Kidney glomerular epithelial cell (primary cell): ENCODE measurements at regions not wholly inside any gene's neighbourhood (a gene's known extent, or its start where the extent isn't known, plus 50 kb on each side); places are given as distances from the start of the nearest gene placed in this dataset.
"Not testable (repeated sequence)": the region's sequence is repeated elsewhere in the genome, so short reads cannot be mapped to it uniquely, and the experiment has no call there.

ENCODE experiments used
- DNase-seq: peaks from one replicate; lab custom pipeline; 2025; lab: John Stamatoyannopoulos, UW

DNA sequence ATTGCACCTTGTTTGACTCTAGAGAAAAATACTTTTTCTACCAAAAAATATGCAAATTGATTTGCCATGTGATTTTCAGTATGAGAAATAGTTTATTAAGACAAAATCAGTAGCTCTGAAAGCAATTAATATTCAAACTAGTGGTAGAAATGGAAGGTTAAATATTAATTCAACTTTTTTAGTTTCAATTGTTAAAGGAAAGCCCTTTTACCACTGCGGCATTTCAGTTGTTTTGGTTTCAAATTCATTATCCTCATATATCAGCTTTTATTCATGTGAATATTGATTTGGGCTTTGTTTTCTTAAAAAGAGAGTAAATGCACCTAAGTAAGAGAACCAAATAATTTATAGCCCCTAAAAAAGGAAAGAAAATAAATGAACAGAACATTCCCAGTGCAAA, 660.6 kb upstream of the CHD1 start:
- no peak for DNase-seq

DNA sequence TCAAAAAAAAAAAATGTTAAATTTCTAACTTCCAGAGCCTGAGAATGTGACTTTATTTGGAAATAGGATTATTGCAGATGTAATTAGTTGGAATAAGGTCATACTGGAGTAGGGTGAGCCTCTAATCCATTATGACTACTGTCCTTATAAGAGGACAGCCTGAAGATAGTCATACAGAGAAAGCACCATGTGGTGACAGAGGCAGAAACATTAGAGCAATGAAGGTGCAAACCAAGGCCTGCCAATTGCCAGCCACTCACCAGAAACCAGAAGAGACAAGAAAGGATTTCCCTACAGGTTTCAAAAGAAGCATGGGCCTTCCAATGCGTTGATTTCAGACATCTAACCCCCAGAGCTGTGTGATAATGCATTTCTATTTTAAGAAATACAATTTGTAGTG, 659.2 kb upstream of the CHD1 start:
- no peak for DNase-seq

DNA sequence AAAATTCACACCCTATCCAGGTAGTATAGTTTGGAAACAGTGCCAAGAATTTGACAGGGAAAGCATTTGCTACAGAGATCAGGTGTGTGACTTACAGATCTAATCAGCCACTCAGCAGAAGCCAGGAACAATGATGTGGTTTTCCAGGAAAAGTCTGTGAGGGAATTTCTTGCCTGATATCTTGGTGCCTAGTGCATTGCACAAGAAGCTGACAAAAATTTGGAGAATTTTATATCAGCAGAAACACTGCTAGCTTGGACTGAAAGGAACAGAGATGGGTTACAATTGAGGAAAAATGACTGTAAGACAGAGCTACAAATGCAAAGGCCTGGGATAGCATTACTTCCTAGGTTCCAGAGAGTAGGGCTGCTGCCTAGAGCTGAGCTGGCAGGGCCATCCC, 658.1 kb upstream of the CHD1 start:
- no peak for DNase-seq

DNA sequence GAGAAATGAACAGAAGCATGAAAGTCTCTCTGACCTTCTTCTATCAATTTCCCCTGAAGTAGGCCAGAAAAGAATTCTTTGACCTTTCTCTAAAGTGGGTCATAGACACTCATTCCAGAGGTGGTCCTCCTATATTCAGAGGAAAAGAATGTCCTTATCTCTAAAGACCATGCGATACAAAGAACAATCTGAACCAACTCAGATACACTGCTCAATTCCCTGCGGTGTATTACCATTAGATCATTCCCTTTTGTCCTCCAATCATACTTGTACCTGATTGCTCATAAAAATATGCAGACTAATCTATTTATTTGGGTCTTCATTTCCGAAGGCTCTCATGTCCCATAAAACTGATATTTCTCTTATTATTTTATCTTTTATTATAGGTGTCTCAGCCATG, 652.4 kb upstream of the CHD1 start:
- not testable (repeated sequence) for DNase-seq

DNA sequence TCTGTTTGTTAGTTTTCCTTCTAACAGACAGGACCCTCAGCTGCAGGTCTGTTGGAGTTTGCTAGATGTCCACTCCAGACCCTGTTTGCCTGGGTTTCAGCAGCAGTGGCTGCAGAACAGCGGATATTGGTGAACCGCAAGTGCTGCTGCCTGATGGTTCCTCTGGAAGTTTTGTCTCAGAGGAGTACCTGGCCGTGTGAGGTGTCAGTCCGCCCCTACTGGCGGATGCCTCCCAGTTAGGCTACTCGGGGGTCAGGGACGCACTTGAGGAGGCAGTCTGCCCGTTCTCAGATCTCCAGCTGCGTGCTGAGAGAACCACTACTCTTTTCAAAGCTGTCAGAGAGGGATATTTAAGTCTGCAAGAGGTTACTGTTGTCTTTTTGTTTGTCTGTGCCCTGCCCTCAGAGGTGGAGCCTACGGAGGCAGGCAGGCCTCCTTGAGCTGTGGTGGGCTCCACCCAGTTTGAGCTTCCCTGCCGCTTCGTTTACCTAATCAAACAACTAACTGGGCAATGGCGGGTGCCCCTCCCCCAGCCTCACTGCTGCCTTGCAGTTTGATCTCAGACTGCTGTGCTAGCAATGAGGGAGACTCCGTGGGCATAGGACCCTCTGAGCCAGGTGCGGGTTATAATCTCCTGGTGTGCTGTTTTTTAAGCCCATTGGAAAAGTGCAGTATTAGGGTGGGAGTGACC, 634.3 kb upstream of the CHD1 start:
- DNase-seq: not testable (repeated sequence)

DNA sequence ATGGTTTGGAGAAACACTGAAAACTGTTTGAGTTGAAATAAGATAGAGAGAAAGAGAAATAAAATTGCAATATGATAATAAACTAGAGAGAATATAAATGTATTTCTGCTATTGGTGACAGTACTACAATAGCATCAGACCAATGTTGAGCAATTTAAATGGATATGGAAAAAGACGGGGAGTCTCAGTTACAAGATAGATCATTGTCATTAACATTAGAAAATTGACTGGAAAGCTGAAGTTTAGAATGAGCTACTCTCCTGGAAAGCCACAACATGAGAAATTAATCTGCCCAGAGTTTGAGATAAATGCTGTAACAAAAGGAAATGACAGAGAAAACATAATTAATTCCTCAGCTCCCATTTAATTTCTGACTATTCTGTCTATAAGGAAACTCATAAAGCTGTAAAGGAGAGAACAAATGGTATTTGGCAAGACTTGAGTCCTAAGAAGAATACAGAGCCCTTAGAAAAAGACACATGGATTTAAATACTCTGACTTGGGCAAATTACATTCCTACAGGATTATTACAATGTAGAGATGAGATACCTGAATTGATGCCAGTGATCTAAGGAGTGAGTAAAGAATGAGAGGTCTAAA, 624.5 kb upstream of the CHD1 start:
- DNase-seq: no peak

DNA sequence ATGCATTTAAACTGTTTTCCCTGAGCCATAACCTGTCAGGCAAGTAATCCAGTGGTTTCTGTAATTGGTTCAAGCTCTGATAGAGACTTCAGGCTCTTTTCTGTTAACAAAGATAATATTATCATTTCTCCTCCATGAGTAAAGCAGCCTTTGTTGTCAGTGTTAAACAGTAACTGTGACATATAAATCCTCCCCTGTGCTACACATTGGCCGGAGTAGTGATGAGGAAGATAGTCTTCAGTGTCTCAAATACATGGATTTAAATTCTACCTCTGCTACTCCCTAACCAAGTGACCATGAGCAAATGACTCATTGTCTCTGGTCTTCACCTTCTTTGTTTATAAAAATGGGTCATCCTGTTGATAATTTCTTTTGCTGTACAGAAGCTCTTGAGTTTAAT, 615.5 kb upstream of the CHD1 start:
- DNase-seq: peak; percentile 87

DNA sequence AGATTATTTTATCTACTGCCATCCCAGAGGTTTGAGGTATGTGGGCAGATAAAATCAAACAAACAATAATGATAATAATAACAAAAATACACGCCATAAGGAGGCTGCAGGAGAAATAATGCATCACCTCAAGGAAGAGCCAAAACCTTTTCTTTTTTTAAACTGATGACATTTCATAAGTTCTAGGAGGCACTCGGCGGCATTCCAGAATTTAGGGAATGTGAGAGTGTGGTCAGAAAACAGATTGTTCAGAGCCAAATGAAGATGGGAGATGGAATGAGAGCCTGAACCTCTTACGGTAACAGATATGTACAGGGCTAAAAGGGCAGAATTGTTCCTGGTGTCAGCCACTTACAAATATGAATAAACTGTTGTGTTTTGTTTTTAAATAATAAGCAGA, 615.0 kb upstream of the CHD1 start:
- peak; percentile 71 for DNase-seq

DNA sequence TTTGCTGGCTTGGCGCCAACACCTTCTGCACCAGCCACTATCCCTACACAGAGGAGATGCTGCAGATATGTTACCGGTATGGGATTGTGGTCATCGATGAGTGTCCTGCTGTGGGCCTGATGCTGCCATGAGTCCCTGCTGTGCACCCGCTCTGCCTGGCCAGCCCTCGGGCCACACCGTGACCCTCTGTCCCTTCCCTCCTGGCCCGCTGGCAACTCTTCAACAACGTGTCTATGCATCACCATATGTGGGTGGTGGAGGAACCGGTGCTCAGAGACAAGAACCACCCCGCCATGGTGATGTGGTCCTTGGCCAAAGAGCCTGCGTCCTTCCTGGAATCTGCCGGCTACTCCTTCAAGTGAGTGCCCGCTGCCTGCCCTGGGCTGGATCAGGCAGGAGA, 605.4 kb upstream of the CHD1 start:
- not testable (repeated sequence) for DNase-seq

DNA sequence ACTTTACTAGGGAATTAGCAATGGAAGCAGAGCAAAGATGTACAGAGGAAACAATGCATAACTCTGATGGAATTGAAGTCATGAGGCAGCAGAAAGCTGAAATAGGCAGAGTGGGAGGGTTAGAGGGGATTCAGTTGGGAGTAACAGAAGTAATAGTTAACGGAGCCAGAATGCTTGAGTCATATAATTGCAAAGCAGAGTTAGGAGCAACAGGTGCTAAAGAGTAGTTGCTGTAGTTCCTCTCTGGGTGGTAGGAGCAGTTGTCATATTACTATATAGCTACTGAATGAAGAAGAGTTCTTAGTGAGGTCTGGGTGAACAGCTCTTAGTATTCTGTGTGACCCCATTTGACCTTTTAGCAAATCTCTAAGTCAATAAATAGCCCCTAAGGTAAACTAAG, 592.9 kb upstream of the CHD1 start:
- not testable (repeated sequence) for DNase-seq

DNA sequence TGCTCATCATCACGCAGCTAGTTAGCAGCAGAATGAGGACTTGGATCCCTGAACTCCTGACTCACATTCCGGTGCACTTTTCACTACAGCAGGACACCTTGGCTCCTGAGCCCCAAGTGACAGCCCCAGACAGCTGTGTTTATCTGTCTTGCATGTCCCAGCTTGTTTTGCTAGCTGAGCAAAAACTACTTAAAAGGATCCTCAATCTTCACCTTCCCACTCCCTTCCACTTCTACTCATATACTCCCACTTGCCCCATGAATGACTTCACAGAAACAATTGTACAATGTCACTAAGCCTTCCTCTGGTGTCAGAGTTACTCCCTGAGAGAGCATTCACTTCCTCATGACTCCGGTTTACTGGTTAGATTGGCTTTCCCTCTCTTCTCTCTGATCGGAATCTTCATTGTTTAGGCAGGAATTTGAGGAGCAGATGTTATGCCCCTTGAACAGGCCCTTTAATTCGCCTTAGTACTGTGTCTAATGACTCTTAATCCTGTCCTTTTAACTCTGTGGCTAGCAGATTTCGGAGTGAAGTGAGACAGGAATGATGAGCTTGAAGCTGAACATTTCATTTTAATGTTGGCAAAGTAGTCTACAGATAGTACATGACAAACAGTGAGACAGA, 587.2 kb upstream of the CHD1 start:
- not testable (repeated sequence) for DNase-seq

DNA sequence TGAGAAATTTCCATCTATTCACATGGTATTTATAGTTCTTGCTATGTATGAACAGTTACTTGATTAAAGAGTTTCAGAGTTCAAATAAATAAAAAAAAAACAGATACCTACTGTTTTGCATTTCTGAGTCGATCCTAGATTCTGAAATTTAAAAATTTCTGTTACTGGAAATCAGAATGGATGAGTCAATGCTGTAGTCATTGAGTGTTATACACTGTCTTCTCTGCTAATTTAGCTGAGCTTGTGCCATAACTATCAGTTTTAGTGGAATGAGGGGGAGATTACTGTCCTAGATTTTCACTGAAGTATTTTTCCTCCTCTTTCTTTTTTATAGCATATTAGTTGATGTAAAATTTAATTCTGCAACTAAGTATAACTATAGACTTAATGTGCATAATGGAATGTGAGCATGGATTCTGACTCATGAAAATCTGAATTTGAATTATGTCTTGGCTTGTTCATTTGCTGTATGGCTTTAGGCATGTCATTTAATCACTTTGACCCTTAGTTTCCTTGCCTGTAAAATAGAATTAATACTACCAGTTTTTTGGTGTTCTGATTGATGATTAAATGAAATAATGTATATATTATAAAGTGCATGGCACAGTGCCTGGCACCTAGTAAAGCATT, 581.5 kb upstream of the CHD1 start:
- not testable (repeated sequence) for DNase-seq

DNA sequence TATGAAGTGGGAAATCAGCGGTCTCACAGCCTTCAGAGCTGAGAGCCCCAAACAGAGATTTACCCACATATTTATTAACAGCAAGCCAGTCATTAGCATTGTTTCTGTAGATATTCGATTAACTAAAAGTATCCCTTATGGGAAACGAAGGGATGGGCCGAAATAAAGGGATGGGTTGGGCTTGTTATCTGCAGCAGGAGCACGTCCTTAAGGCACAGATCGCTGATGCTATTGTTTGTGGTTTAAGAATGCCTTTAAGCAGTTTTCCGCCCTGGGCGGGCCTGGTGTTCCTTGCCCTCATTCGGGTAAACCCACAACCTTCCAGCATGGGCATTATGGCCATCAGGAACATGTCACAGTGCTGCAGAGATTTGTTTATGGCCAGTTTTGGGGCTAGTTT, 580.3 kb upstream of the CHD1 start:
- DNase-seq: not testable (repeated sequence)

DNA sequence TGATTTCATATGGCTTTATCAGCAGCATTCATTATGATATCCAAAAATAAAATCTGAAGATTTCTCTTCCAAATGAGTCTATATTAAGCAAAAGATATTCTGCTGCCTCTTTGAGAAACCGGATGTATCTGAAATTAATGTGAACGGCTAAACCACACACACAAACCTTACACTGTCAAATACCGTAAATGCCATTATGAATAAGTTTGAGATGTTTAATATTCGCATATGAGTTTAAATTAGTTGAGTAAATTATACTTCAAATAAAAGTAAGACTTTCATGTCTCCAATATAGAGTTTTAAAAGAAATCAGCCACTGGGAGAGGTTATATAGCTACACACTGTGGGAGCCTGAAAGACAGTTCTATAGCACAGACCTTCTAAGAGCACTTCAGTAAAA, 566.6 kb upstream of the CHD1 start:
- DNase-seq: not testable (repeated sequence)

DNA sequence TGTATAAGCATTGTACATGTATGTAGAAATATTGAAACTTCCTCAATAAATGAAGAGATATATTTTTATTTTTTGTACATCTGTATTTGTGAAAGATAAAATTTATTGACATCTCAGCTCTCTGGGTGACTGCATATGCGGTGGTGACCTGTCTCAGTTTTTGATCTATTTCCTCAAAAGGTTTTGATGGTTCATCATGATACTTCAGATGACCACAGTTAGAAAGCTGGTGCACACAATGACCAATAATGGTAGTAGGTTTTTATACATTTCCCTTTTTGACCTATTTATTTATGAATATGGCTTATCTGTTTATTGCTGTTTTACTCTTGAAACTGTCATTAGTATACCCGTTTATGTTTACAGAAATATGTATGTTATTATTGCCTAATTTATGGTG, 549.6 kb upstream of the CHD1 start:
- DNase-seq: not testable (repeated sequence)

DNA sequence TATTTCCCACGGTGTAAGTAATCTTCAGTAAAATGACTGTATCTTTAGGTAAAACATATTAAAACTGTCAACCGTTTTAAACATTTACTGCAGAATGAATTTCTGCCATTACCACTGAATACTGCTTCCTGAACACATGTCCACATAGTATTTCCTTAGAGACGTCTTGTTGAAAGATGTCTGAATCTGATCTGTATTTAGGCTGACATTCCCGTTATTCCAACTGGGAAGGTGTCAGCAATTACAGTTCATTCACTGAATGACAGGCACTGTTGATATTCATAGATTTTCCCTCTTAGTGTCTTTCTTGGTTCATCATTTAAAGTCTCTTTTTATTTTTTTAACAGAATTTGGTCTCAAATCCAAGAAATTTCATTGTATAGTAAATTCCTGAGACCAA, 544.5 kb upstream of the CHD1 start:
- DNase-seq: not testable (repeated sequence)

DNA sequence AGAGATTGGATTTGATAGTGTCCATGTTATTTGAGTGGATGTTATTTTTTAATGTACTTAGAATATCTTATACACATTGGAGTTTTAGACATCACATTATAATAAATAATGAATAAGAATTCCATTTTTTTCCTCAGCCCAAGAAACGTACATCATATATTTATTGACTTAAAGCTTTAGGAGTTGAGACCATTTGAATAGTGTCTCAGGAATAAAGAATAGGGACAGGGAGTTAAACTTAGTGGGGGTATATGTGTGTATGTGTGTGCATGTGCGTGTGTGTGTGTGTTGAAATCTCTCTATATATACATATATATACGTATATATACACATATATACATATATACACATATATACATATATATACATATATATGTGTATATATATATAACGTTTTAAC, 542.9 kb upstream of the CHD1 start:
- DNase-seq: not testable (repeated sequence)

DNA sequence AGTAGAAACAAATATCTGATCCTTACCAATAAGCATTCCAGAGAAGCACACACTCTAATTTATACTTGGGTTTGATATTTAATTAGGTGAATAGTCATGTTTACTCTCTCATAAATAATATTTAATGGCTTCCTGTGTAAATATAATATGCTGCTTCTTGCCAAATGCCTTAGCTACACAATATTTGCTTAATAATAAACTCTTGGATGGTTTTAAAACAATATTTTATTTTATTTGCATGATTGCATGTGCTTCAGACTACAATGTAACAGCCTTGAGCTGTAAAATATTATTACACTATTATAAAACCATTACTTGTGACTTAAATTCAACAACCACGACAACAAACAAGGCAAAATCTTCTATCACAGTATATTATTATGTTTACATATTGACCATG, 542.4 kb upstream of the CHD1 start:
- DNase-seq: not testable (repeated sequence)

DNA sequence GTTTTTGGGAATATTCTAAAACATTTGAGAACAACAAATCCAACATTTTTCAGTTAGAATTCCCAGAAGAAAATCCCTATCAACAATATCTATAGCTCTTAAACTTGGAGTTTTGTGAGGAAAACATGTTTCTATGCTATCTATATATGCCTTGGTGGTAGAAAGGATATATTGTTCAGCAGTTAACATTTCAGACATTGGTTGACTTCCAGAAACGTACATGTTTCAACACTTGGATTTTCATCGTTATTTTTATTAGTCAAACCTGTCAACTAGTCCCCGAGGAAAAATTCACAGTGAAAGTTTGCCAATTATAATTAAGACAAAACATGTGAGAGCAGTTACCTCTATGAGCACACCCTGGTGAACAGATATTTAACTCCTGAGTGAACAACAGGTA, 541.8 kb upstream of the CHD1 start:
- DNase-seq: not testable (repeated sequence)

DNA sequence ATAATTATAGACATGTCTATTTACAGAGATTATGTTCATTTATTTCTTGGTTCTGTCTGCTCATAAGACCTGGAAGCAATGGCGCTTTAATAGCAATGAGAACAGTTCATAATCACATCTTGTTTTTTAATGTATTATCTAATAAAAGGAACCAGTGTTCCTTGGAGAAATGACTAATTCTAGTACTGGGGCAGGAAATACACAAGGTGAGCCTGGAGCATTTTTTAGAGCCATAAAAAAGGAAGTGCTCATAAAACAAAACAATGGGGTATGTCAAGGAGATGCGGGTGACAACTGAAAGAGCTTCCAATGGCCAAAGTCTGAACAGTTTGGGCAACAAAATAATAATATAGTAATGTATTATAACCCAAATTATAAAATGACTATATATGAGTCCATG, 531.9 kb upstream of the CHD1 start:
- no peak for DNase-seq

DNA sequence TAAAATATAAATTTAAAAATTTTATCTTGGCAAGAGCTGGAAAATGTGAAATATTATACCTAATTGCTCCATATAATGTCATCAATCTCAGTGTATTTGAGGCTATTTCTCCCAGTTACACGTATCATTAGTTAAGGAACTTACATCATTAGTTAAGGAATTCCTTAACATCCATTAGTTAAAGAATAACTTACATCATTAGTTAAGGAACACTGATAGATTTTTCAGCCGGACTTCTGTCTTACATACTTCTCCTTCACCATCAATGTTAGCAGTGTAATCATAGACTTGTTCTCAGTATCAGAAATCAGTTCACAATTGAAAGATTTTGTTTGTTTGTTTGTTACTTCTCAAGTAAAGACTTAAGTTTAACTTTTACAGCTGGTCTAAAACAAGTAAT, 524.4 kb upstream of the CHD1 start:
- peak; percentile 55 for DNase-seq

DNA sequence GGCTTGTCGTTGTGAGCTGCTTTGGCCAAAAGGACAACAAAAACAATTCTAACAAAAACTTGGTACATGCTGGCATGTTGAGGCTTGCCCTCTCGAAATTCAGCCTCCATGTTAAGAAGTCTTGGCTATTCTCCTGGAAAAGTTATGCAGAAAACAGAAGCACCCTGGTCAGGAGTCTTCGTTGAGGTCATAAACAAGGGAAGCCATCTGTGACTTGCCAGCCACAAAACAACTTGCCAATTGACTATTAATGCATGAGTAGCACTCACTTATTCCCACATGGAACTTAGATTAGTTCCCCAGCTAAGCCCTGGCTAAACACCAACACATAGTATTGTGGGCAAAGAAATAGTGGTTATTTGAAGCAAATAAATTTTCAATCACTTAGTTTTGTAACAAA, 521.0 kb upstream of the CHD1 start:
- DNase-seq: peak; percentile 90

DNA sequence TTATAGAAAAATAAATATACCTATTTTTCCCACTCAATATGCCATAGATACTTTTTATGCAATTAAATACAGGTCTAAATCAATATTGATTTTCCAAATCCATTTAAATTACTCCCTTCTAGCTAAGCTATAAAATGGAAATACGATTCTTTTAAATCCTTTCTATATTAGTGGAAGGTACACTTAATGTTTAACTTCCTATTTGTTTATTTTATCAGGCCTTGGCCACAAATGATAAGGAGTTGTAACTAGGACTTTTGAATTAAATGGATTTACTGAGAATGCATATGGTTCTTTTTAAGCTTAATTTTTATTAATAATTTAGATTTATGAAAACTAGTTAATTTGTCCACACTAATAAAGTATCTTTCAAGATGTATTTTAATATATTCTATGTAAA, 517.0 kb upstream of the CHD1 start:
- DNase-seq: no peak
